ENCODE measurements at regions not wholly inside any gene's neighbourhood (a gene's known extent, or its start where the extent isn't known, plus 50 kb on each side); places are given as distances from the start of the nearest gene placed in this dataset.

- Histone ChIP-seq H3K27ac (ENCODE audit: insufficient read depth in 1 of 2, low read depth in 1 of 2, low read length in 2 of 2, poor library complexity in 1 of 2, severe bottlenecking in 2 of 2) (no peak overlapping the region), H3K4me1 (ENCODE audit: control extremely low read depth in 1 of 4, control insufficient read depth in 4 of 4, insufficient read depth in 4 of 4, low read length in 3 of 4) (no peaks in the 10 kb centered on the region), H3K36me3 (ENCODE audit: control insufficient read depth in 4 of 4, insufficient read depth in 4 of 4, low read length in 3 of 4) (no peaks in the 10 kb centered on the region), H3K9me3 (ENCODE audit: control extremely low read depth in 1 of 5, control insufficient read depth in 4 of 5, insufficient read depth in 2 of 5, low read depth in 1 of 5, low read length in 4 of 5) (peaks cover 0 to 3% (median 0%) of the 10 kb centered on the region in 5 experiments), H3K27me3 (replicated peaks in 2 of 5; ENCODE audit: control insufficient read depth in 4 of 5, insufficient read depth in 5 of 5, low read length in 4 of 5) (no peaks in the 10 kb centered on the region), H3K4me3 (ENCODE audit: control insufficient read depth in 1 of 7, extremely low read depth in 1 of 7, insufficient read depth in 4 of 7, low read depth in 2 of 7, low read length in 6 of 7) (no peak overlapping the region)
- DNase-seq = no peak
- WGBS (ENCODE audit: insufficient coverage) = 96% methylated on average over 4 of the region's 5 CpGs
- ChIA-PET POLR2A (no interaction called here), CTCF (no interaction called here)
These were observed 245.4 kb upstream of the TFPI start for GRCh38 chr2:187799601-187800000.

GRCh38 chr2:187803816-187804215 lies 249.6 kb upstream of the TFPI start:
- H3K27me3 ChIP-seq (replicated peaks in 2 of 5; ENCODE audit: control insufficient read depth in 4 of 5, insufficient read depth in 5 of 5, low read length in 4 of 5) = no peaks in the 10 kb centered on the region
- no peak for DNase-seq
- H3K36me3 ChIP-seq (ENCODE audit: control insufficient read depth in 4 of 4, insufficient read depth in 4 of 4, low read length in 3 of 4) = no peaks in the 10 kb centered on the region
- H3K4me1 ChIP-seq (ENCODE audit: control extremely low read depth in 1 of 4, control insufficient read depth in 4 of 4, insufficient read depth in 4 of 4, low read length in 3 of 4) = no peaks in the 10 kb centered on the region
- H3K9me3 ChIP-seq (ENCODE audit: control extremely low read depth in 1 of 5, control insufficient read depth in 4 of 5, insufficient read depth in 2 of 5, low read depth in 1 of 5, low read length in 4 of 5) = no peaks in the 10 kb centered on the region
- ChIA-PET CTCF (no interaction called here), POLR2A (no interaction called here)
- WGBS (ENCODE audit: insufficient coverage) = 65% methylated on average over 3 of the region's 4 CpGs
- H3K27ac ChIP-seq (ENCODE audit: insufficient read depth in 1 of 2, low read depth in 1 of 2, low read length in 2 of 2, poor library complexity in 1 of 2, severe bottlenecking in 2 of 2) = no peak overlapping the region
- H3K4me3 ChIP-seq (ENCODE audit: control insufficient read depth in 1 of 7, extremely low read depth in 1 of 7, insufficient read depth in 4 of 7, low read depth in 2 of 7, low read length in 6 of 7) = no peak overlapping the region

- no peak for DNase-seq
- POLR2A ChIA-PET = no interaction called here
- Histone ChIP-seq H3K4me1 (ENCODE audit: control extremely low read depth in 1 of 4, control insufficient read depth in 4 of 4, insufficient read depth in 4 of 4, low read length in 3 of 4) (no peaks in the 10 kb centered on the region), H3K36me3 (ENCODE audit: control insufficient read depth in 4 of 4, insufficient read depth in 4 of 4, low read length in 3 of 4) (no peaks in the 10 kb centered on the region), H3K27ac (ENCODE audit: insufficient read depth in 1 of 2, low read depth in 1 of 2, low read length in 2 of 2, poor library complexity in 1 of 2, severe bottlenecking in 2 of 2) (no peak overlapping the region), H3K9me3 (ENCODE audit: control extremely low read depth in 1 of 5, control insufficient read depth in 4 of 5, insufficient read depth in 2 of 5, low read depth in 1 of 5, low read length in 4 of 5) (peaks cover 0 to 5% (median 3%) of the 10 kb centered on the region in 5 experiments), H3K27me3 (replicated peaks in 2 of 5; ENCODE audit: control insufficient read depth in 4 of 5, insufficient read depth in 5 of 5, low read length in 4 of 5) (no peaks in the 10 kb centered on the region), H3K4me3 (ENCODE audit: control insufficient read depth in 1 of 7, extremely low read depth in 1 of 7, insufficient read depth in 4 of 7, low read depth in 2 of 7, low read length in 6 of 7) (no peak overlapping the region)
- no CpG with 5 or more reads among the region's 3 CpGs for WGBS (ENCODE audit: insufficient coverage)
- CTCF ChIA-PET = no interaction called here
These were observed 260.9 kb upstream of the TFPI start for GRCh38 chr2:187815113-187815512.

- ChIA-PET CTCF (no interaction called here), POLR2A (interaction anchor here (0.6 kb wide), 1 partner anchor 12 kb away, joined by 3 read pairs; no protein-coding TSS in a partner anchor)
- Histone ChIP-seq H3K4me3 (ENCODE audit: control insufficient read depth in 1 of 7, extremely low read depth in 1 of 7, insufficient read depth in 4 of 7, low read depth in 2 of 7, low read length in 6 of 7) (no peak overlapping the region), H3K4me1 (ENCODE audit: control extremely low read depth in 1 of 4, control insufficient read depth in 4 of 4, insufficient read depth in 4 of 4, low read length in 3 of 4) (no peaks in the 10 kb centered on the region), H3K27me3 (replicated peaks in 2 of 5; ENCODE audit: control insufficient read depth in 4 of 5, insufficient read depth in 5 of 5, low read length in 4 of 5) (no peaks in the 10 kb centered on the region), H3K9me3 (ENCODE audit: control extremely low read depth in 1 of 5, control insufficient read depth in 4 of 5, insufficient read depth in 2 of 5, low read depth in 1 of 5, low read length in 4 of 5) (peaks cover 0 to 5% (median 3%) of the 10 kb centered on the region in 5 experiments), H3K36me3 (ENCODE audit: control insufficient read depth in 4 of 4, insufficient read depth in 4 of 4, low read length in 3 of 4) (no peaks in the 10 kb centered on the region), H3K27ac (ENCODE audit: insufficient read depth in 1 of 2, low read depth in 1 of 2, low read length in 2 of 2, poor library complexity in 1 of 2, severe bottlenecking in 2 of 2) (no peak overlapping the region)
- no peak for DNase-seq
- WGBS (ENCODE audit: insufficient coverage) = 89% methylated on average over 1 of the region's 1 CpG
These were observed 265.4 kb upstream of the TFPI start for GRCh38 chr2:187819624-187820023.

GRCh38 chr2:187825108-187825507 lies 270.9 kb upstream of the TFPI start:
- no peak overlapping the region for H3K27ac ChIP-seq (ENCODE audit: insufficient read depth in 1 of 2, low read depth in 1 of 2, low read length in 2 of 2, poor library complexity in 1 of 2, severe bottlenecking in 2 of 2)
- WGBS (ENCODE audit: insufficient coverage) = 100% methylated on average over 8 of the region's 12 CpGs
- no peaks in the 10 kb centered on the region for H3K9me3 ChIP-seq (ENCODE audit: control extremely low read depth in 1 of 5, control insufficient read depth in 4 of 5, insufficient read depth in 2 of 5, low read depth in 1 of 5, low read length in 4 of 5)
- H3K27me3 ChIP-seq (replicated peaks in 2 of 5; ENCODE audit: control insufficient read depth in 4 of 5, insufficient read depth in 5 of 5, low read length in 4 of 5) = no peaks in the 10 kb centered on the region
- ChIA-PET POLR2A (no interaction called here), CTCF (no interaction called here)
- H3K4me3 ChIP-seq (ENCODE audit: control insufficient read depth in 1 of 7, extremely low read depth in 1 of 7, insufficient read depth in 4 of 7, low read depth in 2 of 7, low read length in 6 of 7) = no peak overlapping the region
- no peak for DNase-seq
- no peaks in the 10 kb centered on the region for H3K4me1 ChIP-seq (ENCODE audit: control extremely low read depth in 1 of 4, control insufficient read depth in 4 of 4, insufficient read depth in 4 of 4, low read length in 3 of 4)
- H3K36me3 ChIP-seq (ENCODE audit: control insufficient read depth in 4 of 4, insufficient read depth in 4 of 4, low read length in 3 of 4) = no peaks in the 10 kb centered on the region

GRCh38 chr2:187826023-187826422 lies 271.8 kb upstream of the TFPI start:
- CTCF ChIA-PET = no interaction called here
- Histone ChIP-seq H3K9me3 (ENCODE audit: control extremely low read depth in 1 of 5, control insufficient read depth in 4 of 5, insufficient read depth in 2 of 5, low read depth in 1 of 5, low read length in 4 of 5) (no peaks in the 10 kb centered on the region), H3K27ac (ENCODE audit: insufficient read depth in 1 of 2, low read depth in 1 of 2, low read length in 2 of 2, poor library complexity in 1 of 2, severe bottlenecking in 2 of 2) (no peak overlapping the region), H3K36me3 (ENCODE audit: control insufficient read depth in 4 of 4, insufficient read depth in 4 of 4, low read length in 3 of 4) (no peaks in the 10 kb centered on the region), H3K4me3 (ENCODE audit: control insufficient read depth in 1 of 7, extremely low read depth in 1 of 7, insufficient read depth in 4 of 7, low read depth in 2 of 7, low read length in 6 of 7) (no peak overlapping the region), H3K4me1 (ENCODE audit: control extremely low read depth in 1 of 4, control insufficient read depth in 4 of 4, insufficient read depth in 4 of 4, low read length in 3 of 4) (no peaks in the 10 kb centered on the region), H3K27me3 (replicated peaks in 2 of 5; ENCODE audit: control insufficient read depth in 4 of 5, insufficient read depth in 5 of 5, low read length in 4 of 5) (no peaks in the 10 kb centered on the region)
- WGBS (ENCODE audit: insufficient coverage) = 100% methylated on average over 1 of the region's 2 CpGs
- POLR2A ChIA-PET = no interaction called here
- DNase-seq = no peak

- CTCF ChIA-PET = no interaction called here
- DNase-seq = no peak
- POLR2A ChIA-PET = no interaction called here
- H3K27ac ChIP-seq (ENCODE audit: insufficient read depth in 1 of 2, low read depth in 1 of 2, low read length in 2 of 2, poor library complexity in 1 of 2, severe bottlenecking in 2 of 2) = no peak overlapping the region
- no peaks in the 10 kb centered on the region for H3K4me1 ChIP-seq (ENCODE audit: control extremely low read depth in 1 of 4, control insufficient read depth in 4 of 4, insufficient read depth in 4 of 4, low read length in 3 of 4)
- H3K9me3 ChIP-seq (ENCODE audit: control extremely low read depth in 1 of 5, control insufficient read depth in 4 of 5, insufficient read depth in 2 of 5, low read depth in 1 of 5, low read length in 4 of 5) = no peaks in the 10 kb centered on the region
- no peak overlapping the region for H3K4me3 ChIP-seq (ENCODE audit: control insufficient read depth in 1 of 7, extremely low read depth in 1 of 7, insufficient read depth in 4 of 7, low read depth in 2 of 7, low read length in 6 of 7)
- WGBS (ENCODE audit: insufficient coverage) = 98% methylated on average over 5 of the region's 5 CpGs
- no peaks in the 10 kb centered on the region for H3K27me3 ChIP-seq (replicated peaks in 2 of 5; ENCODE audit: control insufficient read depth in 4 of 5, insufficient read depth in 5 of 5, low read length in 4 of 5)
- H3K36me3 ChIP-seq (ENCODE audit: control insufficient read depth in 4 of 4, insufficient read depth in 4 of 4, low read length in 3 of 4) = no peaks in the 10 kb centered on the region
These were observed 280.6 kb upstream of the TFPI start for GRCh38 chr2:187834787-187835186.
